Spinal cord (tissue), 9 donors: ENCODE measurements at regions not wholly inside any gene's neighbourhood (a gene's known extent, or its start where the extent isn't known, plus 50 kb on each side); places are given as distances from the start of the nearest gene placed in this dataset.

Source experiments
- DNase-seq, 6 donors: peaks; one replicate each; pipeline versions ENCODE4 v3.0.0 to v3.0.0-alpha.2; 2013 to 2015; ENCODE audit warnings: low spot score in 6 of 6, low read depth in 4 of 6
- H3K27ac ChIP-seq: one replicate; pipeline ENCODE4 v1.5.1; 2013; ENCODE audit warnings: low read depth, low read length, control low read depth
- H3K27me3 ChIP-seq: one replicate; pipeline ENCODE4 v1.6.1; 2013; ENCODE audit warnings: low read length; ENCODE audit not compliant: control insufficient read depth, insufficient read depth
- H3K36me3 ChIP-seq: one replicate; pipeline ENCODE4 v1.6.1; 2013; ENCODE audit warnings: low read length; ENCODE audit not compliant: control insufficient read depth, insufficient read depth
- H3K4me1 ChIP-seq: one replicate; pipeline ENCODE4 v1.6.1; 2013; ENCODE audit warnings: low read length; ENCODE audit not compliant: control insufficient read depth, insufficient read depth
- H3K4me3 ChIP-seq: one replicate; pipeline ENCODE4 v1.5.1; 2013; ENCODE audit warnings: low read depth, low read length, control low read depth
- H3K9me3 ChIP-seq: one replicate; pipeline ENCODE4 v1.6.1; 2013; ENCODE audit warnings: low read length; ENCODE audit not compliant: control insufficient read depth, insufficient read depth
- WGBS: methylation state at CpG from one replicate; pipeline ENCODE4 v1.1.5; 2013; ENCODE audit warnings: missing lambda C conversion rate; ENCODE audit not compliant: insufficient coverage; 5-methylcytosine and 5-hydroxymethylcytosine counted together
- donor health status: healthy.

- DNase-seq = no peak
- no peaks in the 10 kb centered on the region for H3K9me3 ChIP-seq
- no peak overlapping the region for H3K27ac ChIP-seq
- no peak overlapping the region for H3K4me3 ChIP-seq
- no peaks in the 10 kb centered on the region for H3K36me3 ChIP-seq
- H3K27me3 ChIP-seq = no peaks in the 10 kb centered on the region
- H3K4me1 ChIP-seq = no peaks in the 10 kb centered on the region
- no CpG with 5 or more reads among the region's 4 CpGs for WGBS
These were observed 69.3 kb upstream of the NPY start for GRCh38 chr7:24214670-24215069.

- Histone ChIP-seq H3K4me1 (no peaks in the 10 kb centered on the region), H3K4me3 (no peak overlapping the region), H3K27ac (no peak overlapping the region), H3K9me3 (no peaks in the 10 kb centered on the region), H3K36me3 (no peaks in the 10 kb centered on the region), H3K27me3 (no peaks in the 10 kb centered on the region)
- DNase-seq = peak in 1 of 6 donors; percentile 35
- 74% methylated on average over 2 of the region's 2 CpGs for WGBS
These were observed 67.3 kb upstream of the NPY start for GRCh38 chr7:24216576-24217125.

GRCh38 chr7:24221500-24221899, 62.5 kb upstream of the NPY start:
- H3K4me1 ChIP-seq = no peaks in the 10 kb centered on the region
- no peak overlapping the region for H3K27ac ChIP-seq
- no peak overlapping the region for H3K4me3 ChIP-seq
- H3K36me3 ChIP-seq = no peaks in the 10 kb centered on the region
- H3K27me3 ChIP-seq = no peaks in the 10 kb centered on the region
- peaks cover 4% of the 10 kb centered on the region for H3K9me3 ChIP-seq
- DNase-seq = no peak
- WGBS = no CpG with 5 or more reads among the region's 2 CpGs

GRCh38 chr7:24227068-24227467, 56.9 kb upstream of the NPY start:
- no peaks in the 10 kb centered on the region for H3K36me3 ChIP-seq
- H3K9me3 ChIP-seq = peaks cover 4% of the 10 kb centered on the region
- no peak for DNase-seq
- H3K27ac ChIP-seq = no peak overlapping the region
- no peaks in the 10 kb centered on the region for H3K4me1 ChIP-seq
- 56% methylated on average over 2 of the region's 3 CpGs for WGBS
- no peaks in the 10 kb centered on the region for H3K27me3 ChIP-seq
- H3K4me3 ChIP-seq = no peak overlapping the region

- H3K9me3 ChIP-seq = peaks cover 4% of the 10 kb centered on the region
- WGBS = 57% methylated on average over 6 of the region's 8 CpGs
- no peak for DNase-seq
- H3K27me3 ChIP-seq = no peaks in the 10 kb centered on the region
- H3K4me3 ChIP-seq = no peak overlapping the region
- no peak overlapping the region for H3K27ac ChIP-seq
- H3K36me3 ChIP-seq = no peaks in the 10 kb centered on the region
- H3K4me1 ChIP-seq = no peaks in the 10 kb centered on the region
These were observed 56.2 kb upstream of the NPY start for GRCh38 chr7:24227603-24228359.

- Histone ChIP-seq H3K4me3 (no peak overlapping the region), H3K27ac (no peak overlapping the region), H3K9me3 (no peaks in the 10 kb centered on the region), H3K4me1 (no peaks in the 10 kb centered on the region), H3K36me3 (no peaks in the 10 kb centered on the region), H3K27me3 (no peaks in the 10 kb centered on the region)
- DNase-seq = peak in 1 of 6 donors; percentile 16
- WGBS = 48% methylated on average over 2 of the region's 9 CpGs
These were observed 54.3 kb upstream of the NPY start for GRCh38 chr7:24229481-24230226.

- Histone ChIP-seq H3K27ac (no peak overlapping the region), H3K9me3 (no peaks in the 10 kb centered on the region), H3K27me3 (no peaks in the 10 kb centered on the region), H3K36me3 (no peaks in the 10 kb centered on the region), H3K4me3 (no peak overlapping the region), H3K4me1 (no peaks in the 10 kb centered on the region)
- no peak for DNase-seq
These were observed 52.5 kb upstream of the NPY start for GRCh38 chr7:24231493-24231892.

GRCh38 chr7:24233386-24233785, 50.6 kb upstream of the NPY start:
- Histone ChIP-seq H3K36me3 (no peaks in the 10 kb centered on the region), H3K4me1 (no peaks in the 10 kb centered on the region), H3K9me3 (no peaks in the 10 kb centered on the region), H3K27me3 (no peaks in the 10 kb centered on the region), H3K4me3 (no peak overlapping the region), H3K27ac (no peak overlapping the region)
- DNase-seq = peak in 1 of 6 donors; percentile 6
- 84% methylated on average over 2 of the region's 2 CpGs for whole genome bisulfite sequencing
